SJSA1 (cell line): ENCODE measurements at regions not wholly inside any gene's neighbourhood (a gene's known extent, or its start where the extent isn't known, plus 50 kb on each side); places are given as distances from the start of the nearest gene placed in this dataset.

Experiments
- DNase-seq, 2 experiments: peaks; one replicate each; pipeline ENCODE4 v3.0.0-alpha.2; 2015 to 2020; ENCODE audit warnings: low spot score in 2 of 2, low read depth in 1 of 2
- H3K27ac ChIP-seq: fragments of 250-450 bp; sonication (Bioruptor Pico); 2 replicates; pipeline ENCODE4 v1.5.1; 2020; ENCODE audit warnings: mild to moderate bottlenecking, moderate library complexity
- H3K27me3 ChIP-seq: fragments of 250-450 bp; sonication (Bioruptor Pico); replicated peaks from 2 replicates; pipeline ENCODE4 v1.5.1; 2020; ENCODE audit warnings: mild to moderate bottlenecking, moderate library complexity
- H3K36me3 ChIP-seq: fragments of 250-450 bp; sonication (Bioruptor Pico); 2 replicates; pipeline ENCODE4 v1.5.1; 2020; ENCODE audit warnings: mild to moderate bottlenecking
- H3K4me1 ChIP-seq: fragments of 250-450 bp; sonication (Bioruptor Pico); replicated peaks from 2 replicates; pipeline ENCODE4 v1.6.1; 2021; ENCODE audit warnings: mild to moderate bottlenecking
- H3K4me3 ChIP-seq: fragments of 250-450 bp; sonication (Bioruptor Pico); 2 replicates; pipeline ENCODE4 v1.5.1; 2020; ENCODE audit warnings: mild to moderate bottlenecking
- H3K9me3 ChIP-seq: fragments of 250-450 bp; sonication (Bioruptor Pico); replicated peaks from 2 replicates; pipeline ENCODE4 v1.5.1; 2020; ENCODE audit warnings: mild to moderate bottlenecking

GRCh38 chr3:74479915-74480314 lies 134.5 kb downstream of the CNTN3 start:
- Histone ChIP-seq H3K4me3 (no peak overlapping the region), H3K9me3 (no peaks in the 10 kb centered on the region), H3K36me3 (no peaks in the 10 kb centered on the region), H3K4me1 (no peaks in the 10 kb centered on the region), H3K27me3 (no peaks in the 10 kb centered on the region), H3K27ac (no peak overlapping the region)
- no peak for DNase-seq

- H3K27me3 ChIP-seq = no peaks in the 10 kb centered on the region
- no peaks in the 10 kb centered on the region for H3K9me3 ChIP-seq
- no peak overlapping the region for H3K27ac ChIP-seq
- H3K4me1 ChIP-seq = no peaks in the 10 kb centered on the region
- no peak for DNase-seq
- H3K4me3 ChIP-seq = no peak overlapping the region
- H3K36me3 ChIP-seq = no peaks in the 10 kb centered on the region
Measured at GRCh38 chr3:74470313-74470712, 144.1 kb downstream of the CNTN3 start.

GRCh38 chr3:74469713-74470112 lies 144.7 kb downstream of the CNTN3 start:
- no peaks in the 10 kb centered on the region for H3K36me3 ChIP-seq
- DNase-seq = no peak
- no peak overlapping the region for H3K27ac ChIP-seq
- H3K4me3 ChIP-seq = no peak overlapping the region
- H3K4me1 ChIP-seq = no peaks in the 10 kb centered on the region
- H3K9me3 ChIP-seq = no peaks in the 10 kb centered on the region
- H3K27me3 ChIP-seq = no peaks in the 10 kb centered on the region

GRCh38 chr3:74469151-74469550 lies 145.3 kb downstream of the CNTN3 start:
- H3K4me3 ChIP-seq = no peak overlapping the region
- no peaks in the 10 kb centered on the region for H3K9me3 ChIP-seq
- no peak for DNase-seq
- H3K36me3 ChIP-seq = no peaks in the 10 kb centered on the region
- H3K27ac ChIP-seq = no peak overlapping the region
- no peaks in the 10 kb centered on the region for H3K27me3 ChIP-seq
- H3K4me1 ChIP-seq = no peaks in the 10 kb centered on the region

- no peak for DNase-seq
- Histone ChIP-seq H3K36me3 (no peaks in the 10 kb centered on the region), H3K27me3 (no peaks in the 10 kb centered on the region), H3K4me1 (no peaks in the 10 kb centered on the region), H3K9me3 (no peaks in the 10 kb centered on the region), H3K27ac (no peak overlapping the region), H3K4me3 (no peak overlapping the region)
Measured at GRCh38 chr3:74465715-74466410, 148.6 kb downstream of the CNTN3 start.

- no peak for DNase-seq
- H3K4me1 ChIP-seq = no peaks in the 10 kb centered on the region
- no peaks in the 10 kb centered on the region for H3K36me3 ChIP-seq
- no peak overlapping the region for H3K4me3 ChIP-seq
- H3K9me3 ChIP-seq = no peaks in the 10 kb centered on the region
- no peaks in the 10 kb centered on the region for H3K27me3 ChIP-seq
- H3K27ac ChIP-seq = no peak overlapping the region
Measured at GRCh38 chr3:74463515-74463914, 150.9 kb downstream of the CNTN3 start.

- no peak overlapping the region for H3K27ac ChIP-seq
- no peaks in the 10 kb centered on the region for H3K9me3 ChIP-seq
- no peak for DNase-seq
- H3K4me1 ChIP-seq = no peaks in the 10 kb centered on the region
- no peak overlapping the region for H3K4me3 ChIP-seq
- no peaks in the 10 kb centered on the region for H3K27me3 ChIP-seq
- H3K36me3 ChIP-seq = no peaks in the 10 kb centered on the region
Measured at GRCh38 chr3:74456166-74456565, 158.3 kb downstream of the CNTN3 start.

- H3K4me3 ChIP-seq = no peak overlapping the region
- H3K27ac ChIP-seq = no peak overlapping the region
- H3K27me3 ChIP-seq = no peaks in the 10 kb centered on the region
- no peaks in the 10 kb centered on the region for H3K9me3 ChIP-seq
- no peaks in the 10 kb centered on the region for H3K36me3 ChIP-seq
- no peak for DNase-seq
- H3K4me1 ChIP-seq = no peaks in the 10 kb centered on the region
Measured at GRCh38 chr3:74447221-74447620, 167.2 kb downstream of the CNTN3 start.

- Histone ChIP-seq H3K27ac (no peak overlapping the region), H3K4me1 (no peaks in the 10 kb centered on the region), H3K4me3 (no peak overlapping the region), H3K9me3 (no peaks in the 10 kb centered on the region), H3K36me3 (no peaks in the 10 kb centered on the region), H3K27me3 (no peaks in the 10 kb centered on the region)
- no peak for DNase-seq
Measured at GRCh38 chr3:74445541-74445940, 168.9 kb downstream of the CNTN3 start.

GRCh38 chr3:74443102-74443501 lies 171.4 kb downstream of the CNTN3 start:
- Histone ChIP-seq H3K27me3 (no peaks in the 10 kb centered on the region), H3K27ac (no peak overlapping the region), H3K4me1 (no peaks in the 10 kb centered on the region), H3K4me3 (no peak overlapping the region), H3K9me3 (no peaks in the 10 kb centered on the region), H3K36me3 (no peaks in the 10 kb centered on the region)
- DNase-seq = no peak

GRCh38 chr3:74442683-74443082 lies 171.8 kb downstream of the CNTN3 start:
- no peak overlapping the region for H3K27ac ChIP-seq
- no peak overlapping the region for H3K4me3 ChIP-seq
- no peaks in the 10 kb centered on the region for H3K4me1 ChIP-seq
- no peaks in the 10 kb centered on the region for H3K36me3 ChIP-seq
- DNase-seq = no peak
- H3K27me3 ChIP-seq = no peaks in the 10 kb centered on the region
- H3K9me3 ChIP-seq = no peaks in the 10 kb centered on the region

- no peak overlapping the region for H3K27ac ChIP-seq
Measured at GRCh38 chr3:74442068-74442467, 172.4 kb downstream of the CNTN3 start.

GRCh38 chr3:74436184-74436583 lies 178.3 kb downstream of the CNTN3 start:
- H3K9me3 ChIP-seq = no peaks in the 10 kb centered on the region
- DNase-seq = no peak
- H3K4me3 ChIP-seq = no peak overlapping the region
- H3K27ac ChIP-seq = no peak overlapping the region
- H3K27me3 ChIP-seq = no peaks in the 10 kb centered on the region
- no peaks in the 10 kb centered on the region for H3K36me3 ChIP-seq
- no peaks in the 10 kb centered on the region for H3K4me1 ChIP-seq

More at GRCh38 chr3:74442068-74442467, 172.4 kb downstream of the CNTN3 start:
- H3K4me3 ChIP-seq = no peak overlapping the region
- no peaks in the 10 kb centered on the region for H3K4me1 ChIP-seq
- no peaks in the 10 kb centered on the region for H3K9me3 ChIP-seq
- no peaks in the 10 kb centered on the region for H3K27me3 ChIP-seq
- DNase-seq = no peak
- no peaks in the 10 kb centered on the region for H3K36me3 ChIP-seq

GRCh38 chr3:74435631-74436030 lies 178.8 kb downstream of the CNTN3 start:
- Histone ChIP-seq H3K27me3 (no peaks in the 10 kb centered on the region), H3K9me3 (no peaks in the 10 kb centered on the region), H3K36me3 (no peaks in the 10 kb centered on the region), H3K27ac (no peak overlapping the region), H3K4me1 (no peaks in the 10 kb centered on the region), H3K4me3 (no peak overlapping the region)
- no peak for DNase-seq

- H3K27me3 ChIP-seq = no peaks in the 10 kb centered on the region
Measured at GRCh38 chr3:74434406-74434805, 180.1 kb downstream of the CNTN3 start.

More at GRCh38 chr3:74434406-74434805, 180.1 kb downstream of the CNTN3 start:
- Histone ChIP-seq H3K9me3 (no peaks in the 10 kb centered on the region), H3K4me1 (no peaks in the 10 kb centered on the region), H3K36me3 (no peaks in the 10 kb centered on the region), H3K4me3 (no peak overlapping the region), H3K27ac (no peak overlapping the region)
- DNase-seq = no peak
